IPS-NIHi7 (cell line): ENCODE measurements at regions not wholly inside any gene's neighbourhood (a gene's known extent, or its start where the extent isn't known, plus 50 kb on each side); places are given as distances from the start of the nearest gene placed in this dataset.
"Not testable (repeated sequence)": the region's sequence is repeated elsewhere in the genome, so short reads cannot be mapped to it uniquely, and the experiment has no call there.

Experiments used
- DNase-seq: peaks from one replicate; pipeline ENCODE4 v3.0.0; 2012; ENCODE audit warnings: mixed read lengths; ENCODE audit errors: extremely low spot score

DNA sequence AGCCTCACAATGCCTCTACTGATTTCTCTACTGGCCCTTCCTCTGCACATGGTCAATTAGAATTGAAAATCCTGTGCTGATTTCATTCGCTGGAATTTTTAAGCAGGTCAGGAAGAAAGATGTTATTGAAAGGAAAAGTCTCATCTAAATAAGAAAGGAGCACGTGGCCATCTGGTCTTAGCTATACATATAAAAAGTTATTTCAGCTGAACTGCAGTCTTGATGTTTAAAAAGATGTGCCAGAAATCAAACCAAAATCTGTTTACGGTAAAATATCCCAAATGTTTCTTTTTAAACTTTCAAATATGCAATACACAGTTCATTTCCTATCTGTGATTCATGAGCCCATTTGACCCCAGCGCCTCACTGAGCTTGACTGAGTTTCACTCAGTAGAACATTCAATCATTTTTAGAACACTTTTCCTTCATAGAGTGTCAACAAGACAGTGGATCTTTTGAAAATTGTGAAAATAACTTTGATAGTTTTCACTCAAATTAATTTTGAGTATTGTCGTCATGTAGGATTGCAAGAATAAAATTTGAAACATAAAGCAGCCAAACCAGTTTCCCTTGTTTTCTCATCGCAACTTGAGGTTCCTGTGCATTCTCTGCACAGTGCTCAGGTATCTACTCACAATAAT is 293.6 kb downstream of the PTPRC start:
- no peak for DNase-seq

- DNase-seq, result no peak
These were observed 294.8 kb downstream of the PTPRC start for GRCh38 chr1:198933515-198934222.

- no peak for DNase-seq
These were observed 295.6 kb downstream of the PTPRC start for GRCh38 chr1:198934426-198934825.

GRCh38 chr1:198934901-198935305 is 296.1 kb downstream of the PTPRC start:
- no peak for DNase-seq

DNA sequence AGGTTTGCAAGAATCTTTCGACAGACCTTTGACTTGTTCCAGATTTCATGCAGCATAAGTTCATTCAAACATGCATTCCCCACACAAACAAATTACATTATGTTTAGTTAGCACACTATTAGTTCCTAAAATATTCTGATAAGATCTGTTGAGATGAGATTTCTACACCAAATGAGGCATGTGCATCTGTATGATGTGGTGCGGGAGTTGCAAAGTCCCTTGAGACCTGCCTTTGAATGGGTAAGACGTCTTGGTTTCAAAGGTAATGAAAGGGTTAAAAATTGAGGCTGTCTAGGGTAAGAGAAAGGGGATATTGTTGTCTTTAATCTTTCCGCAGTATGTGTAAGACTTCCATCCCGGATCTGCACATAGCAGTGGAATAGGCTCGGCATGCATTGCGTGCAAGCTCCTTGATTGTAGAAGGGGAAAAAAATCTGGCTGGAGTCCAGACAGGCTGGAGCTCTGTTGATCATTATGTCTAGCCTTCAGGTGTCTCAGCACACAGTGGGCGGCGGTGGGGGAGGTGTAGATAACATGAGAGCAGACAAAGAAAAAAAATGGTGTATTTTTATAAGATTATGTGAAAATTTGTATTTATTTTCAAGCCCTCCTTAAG is 296.6 kb downstream of the PTPRC start:
- DNase-seq, result no peak

- DNase-seq, result no peak
These were observed 297.7 kb downstream of the PTPRC start for GRCh38 chr1:198936371-198937083.

- DNase-seq, result peak; percentile 33
These were observed 298.6 kb downstream of the PTPRC start for GRCh38 chr1:198937231-198938031.

DNA sequence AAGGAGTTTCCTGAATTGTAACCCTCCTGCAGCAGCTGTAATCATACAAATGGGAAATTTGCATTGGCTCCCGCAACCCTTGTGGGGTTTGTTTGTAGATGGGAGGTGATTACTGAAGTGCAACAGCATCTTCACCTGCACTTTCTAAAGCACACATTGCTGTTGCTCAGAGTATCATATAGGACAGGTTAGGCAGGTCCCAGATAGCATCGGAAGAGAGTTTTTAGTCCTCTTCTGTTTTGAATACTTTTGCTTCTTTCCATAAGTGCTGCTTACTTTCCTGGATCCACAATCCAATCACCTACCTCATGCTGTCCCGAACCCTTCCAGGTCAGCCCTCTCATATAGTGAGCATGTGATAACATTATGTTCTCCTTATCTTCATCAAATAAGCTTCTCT is 300.4 kb downstream of the PTPRC start:
- DNase-seq, result no peak

DNA sequence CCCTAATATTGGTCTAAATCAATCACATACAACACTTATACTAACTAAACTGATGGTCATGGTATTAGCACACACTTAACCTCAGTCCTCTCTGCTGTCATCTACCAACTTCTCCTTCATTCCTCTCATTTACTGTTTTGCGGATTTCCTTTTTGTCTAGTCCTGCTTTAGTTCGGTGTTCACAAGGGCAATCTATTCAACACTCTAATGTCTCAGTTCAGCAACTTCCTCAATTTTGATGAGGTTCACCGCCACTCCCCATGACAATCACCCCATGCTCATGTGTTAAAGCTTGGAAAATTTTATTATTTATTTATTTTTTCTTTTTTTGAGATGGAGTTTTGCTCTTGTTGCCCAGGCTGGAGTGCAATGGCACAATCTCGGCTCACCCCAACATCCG is 301.1 kb downstream of the PTPRC start:
- no peak for DNase-seq

GRCh38 chr1:198942466-198942865 is 303.6 kb downstream of the PTPRC start:
- no peak for DNase-seq

DNA sequence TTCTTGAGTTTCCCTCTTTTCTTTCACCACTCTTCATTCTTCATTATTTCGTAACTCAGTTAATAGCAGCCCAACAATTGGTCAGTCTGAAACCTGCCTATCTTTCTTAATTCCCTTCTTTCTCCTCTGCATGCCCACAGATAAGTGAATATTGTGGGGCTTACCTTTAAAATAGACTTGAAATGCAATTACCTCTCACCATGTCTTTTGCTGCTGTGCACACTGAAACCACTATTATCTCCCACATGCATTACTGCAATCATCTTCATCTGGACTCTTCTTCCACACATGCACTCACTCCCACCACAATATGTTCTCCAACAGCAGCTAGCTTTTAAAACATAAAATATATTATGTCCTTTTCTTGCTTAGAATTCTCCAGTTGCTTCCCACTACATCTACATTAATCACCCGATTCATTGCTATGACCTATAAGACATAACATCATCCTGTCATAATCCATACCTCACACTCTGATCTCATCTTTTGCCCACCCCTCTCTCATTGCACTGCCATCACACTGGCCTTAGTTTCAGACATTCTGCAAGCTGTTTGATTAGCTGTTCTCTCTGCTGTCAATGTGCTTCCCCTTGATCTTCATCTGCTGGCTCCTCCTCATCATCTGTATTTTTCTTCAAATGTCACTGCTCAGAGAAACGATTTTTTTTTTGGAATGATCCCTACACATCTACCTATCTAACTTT is 304.8 kb downstream of the PTPRC start:
- no peak for DNase-seq

- no peak for DNase-seq
These were observed 308.6 kb downstream of the PTPRC start for GRCh38 chr1:198947456-198947855.

DNA sequence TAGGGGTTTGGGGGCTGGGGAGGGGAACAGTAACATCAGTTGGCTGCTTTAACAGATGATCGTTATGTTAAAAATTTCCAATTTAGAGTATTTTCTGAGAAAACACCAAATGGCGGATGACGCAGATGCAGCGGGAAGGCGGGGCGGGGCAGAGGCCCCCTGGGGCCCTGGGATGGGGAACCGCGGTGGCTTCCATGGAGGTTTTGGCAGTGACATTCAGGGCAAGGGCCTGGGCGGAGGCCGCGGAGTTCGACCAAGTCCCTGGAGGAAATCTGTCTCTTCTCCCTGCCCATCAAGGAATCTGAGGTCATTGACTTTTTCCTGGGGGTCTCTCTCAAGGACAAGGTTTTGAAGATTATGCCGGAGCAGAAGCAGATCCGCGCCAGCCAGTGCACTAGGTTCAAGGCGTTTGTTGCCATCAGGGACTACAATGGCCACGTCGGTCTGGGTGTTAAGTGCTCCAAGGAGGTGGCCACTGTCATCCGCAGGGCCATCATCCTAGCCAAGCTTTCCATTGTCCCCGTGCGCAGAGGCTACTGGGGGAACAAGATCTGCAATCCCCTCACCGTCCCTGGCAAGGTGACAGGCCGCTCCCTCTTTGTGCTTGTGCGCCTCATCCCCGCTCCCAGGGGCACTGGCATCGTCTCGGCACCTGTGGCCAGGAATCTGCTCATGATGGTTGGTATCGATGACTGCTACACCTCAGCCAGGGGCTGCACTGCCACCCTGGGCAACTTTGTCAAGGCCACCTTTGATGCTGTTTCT is 310.2 kb downstream of the PTPRC start:
- DNase-seq, result no peak

DNA sequence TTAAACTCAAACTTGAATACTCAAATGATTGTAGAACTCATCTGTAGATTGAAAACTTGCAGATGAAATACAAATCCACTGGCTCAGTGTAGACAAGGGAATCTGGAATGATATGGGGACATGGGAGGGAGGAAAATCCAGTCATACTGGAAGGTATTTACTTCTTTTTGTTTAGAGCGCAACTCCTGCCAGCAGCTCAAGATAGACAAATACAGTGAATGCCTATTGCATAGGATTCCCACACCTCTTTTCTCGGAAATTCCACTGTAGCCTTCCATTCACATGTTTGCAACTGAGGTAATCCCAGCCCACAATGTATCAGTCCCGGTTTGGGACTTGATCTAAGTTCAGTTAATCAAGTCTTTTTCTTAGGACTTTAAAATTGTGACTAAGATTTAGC is 311.2 kb downstream of the PTPRC start:
- DNase-seq, result no peak

GRCh38 chr1:198955085-198955484 is 316.2 kb downstream of the PTPRC start:
- no peak for DNase-seq

DNA sequence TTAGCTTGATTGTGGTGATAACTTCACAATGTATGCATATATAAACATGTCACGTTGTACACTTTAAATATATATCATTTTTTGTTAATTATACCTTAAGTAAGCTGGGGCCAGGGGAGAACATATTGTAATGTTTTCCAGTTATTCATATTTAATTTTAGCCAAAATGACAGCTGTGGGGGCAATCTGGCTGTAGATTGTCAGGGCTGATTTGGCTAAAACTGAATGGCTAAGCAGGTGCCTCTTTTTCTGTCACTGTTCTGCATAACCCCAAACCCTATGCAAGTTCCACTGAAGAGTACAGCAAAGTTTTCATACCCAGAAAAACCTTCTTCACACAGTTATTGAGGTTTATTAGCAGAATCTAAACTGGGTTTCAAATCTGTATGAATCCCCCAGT is 318.2 kb downstream of the PTPRC start:
- DNase-seq, result no peak

DNA sequence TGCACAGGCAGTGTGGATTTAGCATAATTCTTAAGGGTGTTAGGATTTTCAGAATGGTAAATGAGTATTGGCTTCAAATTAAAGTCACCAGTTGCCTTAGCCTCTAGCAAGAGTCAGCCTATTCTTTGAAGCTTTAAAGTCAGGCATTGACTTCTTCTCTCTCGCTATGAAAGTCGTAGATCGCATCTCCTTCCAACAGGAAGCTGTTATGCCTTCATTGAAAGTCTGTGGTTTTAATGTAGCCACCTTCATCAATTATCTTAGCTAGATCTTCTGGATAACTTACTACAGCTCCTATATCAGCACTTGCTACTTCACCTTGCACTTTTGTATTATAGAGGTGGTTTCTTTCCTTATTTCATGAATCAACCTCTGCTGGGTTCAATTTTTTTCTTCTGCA is 320.2 kb downstream of the PTPRC start:
- no peak for DNase-seq

- no peak for DNase-seq
These were observed 320.8 kb downstream of the PTPRC start for GRCh38 chr1:198959676-198960075.

GRCh38 chr1:198963796-198964195 is 325.0 kb downstream of the PTPRC start:
- not testable (repeated sequence) for DNase-seq

- no peak for DNase-seq
These were observed 327.7 kb downstream of the PTPRC start for GRCh38 chr1:198966519-198966918.
